ENCODE measurements at regions not wholly inside any gene's neighbourhood (a gene's known extent, or its start where the extent isn't known, plus 50 kb on each side); places are given as distances from the start of the nearest gene placed in this dataset.

GRCh38 chr12:25904442-25904841 lies 54.0 kb upstream of the RASSF8 start:
- TF ChIP-seq CTCF (IDR thresholded peaks at IDR 0.05) = no peak
- no peak for TF ChIP-seq POLR2A (IDR thresholded peaks at IDR 0.05)
